ENCODE measurements at regions not wholly inside any gene's neighbourhood (a gene's known extent, or its start where the extent isn't known, plus 50 kb on each side); places are given as distances from the start of the nearest gene placed in this dataset.

- no peak for DNase-seq (ENCODE audit: low read depth)
- TF ChIP-seq CTCF (conservative IDR thresholded peaks at IDR 0.05; ENCODE audit: low read depth, low read length) = no peak
- H3K4me3 ChIP-seq (ENCODE audit: low read depth, low read length) = no peak overlapping the region
These were observed 100.8 kb upstream of the TLE4 start for GRCh38 chr9:79470954-79471353.

- no peak for DNase-seq (ENCODE audit: low read depth)
- H3K4me3 ChIP-seq (ENCODE audit: low read depth, low read length) = no peak overlapping the region
- peak; percentile 54 for TF ChIP-seq CTCF (conservative IDR thresholded peaks at IDR 0.05; ENCODE audit: low read depth, low read length)
These were observed 99.9 kb upstream of the TLE4 start for GRCh38 chr9:79471580-79472543.

- DNase-seq (ENCODE audit: low read depth) = no peak
- no peak overlapping the region for H3K4me3 ChIP-seq (ENCODE audit: low read depth, low read length)
- TF ChIP-seq CTCF (conservative IDR thresholded peaks at IDR 0.05; ENCODE audit: low read depth, low read length) = no peak
These were observed 98.1 kb upstream of the TLE4 start for GRCh38 chr9:79473704-79474103.

GRCh38 chr9:79477241-79477840 lies 94.4 kb upstream of the TLE4 start:
- TF ChIP-seq CTCF (conservative IDR thresholded peaks at IDR 0.05; ENCODE audit: low read depth, low read length) = no peak
- no peak overlapping the region for H3K4me3 ChIP-seq (ENCODE audit: low read depth, low read length)
- DNase-seq (ENCODE audit: low read depth) = no peak

- no peak overlapping the region for H3K4me3 ChIP-seq (ENCODE audit: low read depth, low read length)
These were observed 93.6 kb upstream of the TLE4 start for GRCh38 chr9:79477955-79478771.

GRCh38 chr9:79480639-79481038 lies 91.1 kb upstream of the TLE4 start:
- no peak for TF ChIP-seq CTCF (conservative IDR thresholded peaks at IDR 0.05; ENCODE audit: low read depth, low read length)
- H3K4me3 ChIP-seq (ENCODE audit: low read depth, low read length) = no peak overlapping the region
- no peak for DNase-seq (ENCODE audit: low read depth)

More at GRCh38 chr9:79477955-79478771, 93.6 kb upstream of the TLE4 start:
- DNase-seq (ENCODE audit: low read depth) = no peak
- peak; percentile 62 for TF ChIP-seq CTCF (conservative IDR thresholded peaks at IDR 0.05; ENCODE audit: low read depth, low read length)
